GM12864 (cell line): ENCODE measurements at regions not wholly inside any gene's neighbourhood (a gene's known extent, or its start where the extent isn't known, plus 50 kb on each side); places are given as distances from the start of the nearest gene placed in this dataset.

ENCODE experiments used
- DNase-seq: peaks from one replicate; pipeline ENCODE4 v3.0.0-alpha.2; 2011; ENCODE audit warnings: low read depth
- H3K4me3 ChIP-seq: 2 replicates; pipeline ENCODE4 v1.5.1; 2011; ENCODE audit warnings: mild to moderate bottlenecking, low read depth, low read length, control low read depth
- CTCF ChIP-seq: IDR thresholded peaks from 2 replicates; pipeline ENCODE4 v1.5.1; 2011; ENCODE audit warnings: low read depth, mild to moderate bottlenecking, moderate library complexity, low read length, control low read depth, inconsistent platforms; ENCODE audit errors: missing control alignments

GRCh38 chr6:54702772-54703171 lies 143.8 kb upstream of the FAM83B start:
- no peak for DNase-seq
- no peak overlapping the region for H3K4me3 ChIP-seq
- no peak for TF ChIP-seq CTCF

- TF ChIP-seq CTCF, result no peak
- no peak overlapping the region for H3K4me3 ChIP-seq
- DNase-seq, result no peak
These were observed 140.2 kb upstream of the FAM83B start for GRCh38 chr6:54706391-54706790.

- no peak for DNase-seq
- no peak for TF ChIP-seq CTCF
- H3K4me3 ChIP-seq, result no peak overlapping the region
These were observed 139.5 kb upstream of the FAM83B start for GRCh38 chr6:54706844-54707605.

GRCh38 chr6:54710456-54710855 lies 136.1 kb upstream of the FAM83B start:
- no peak overlapping the region for H3K4me3 ChIP-seq
- no peak for TF ChIP-seq CTCF
- no peak for DNase-seq

GRCh38 chr6:54716010-54716409 lies 130.6 kb upstream of the FAM83B start:
- DNase-seq, result no peak
- H3K4me3 ChIP-seq, result no peak overlapping the region
- no peak for TF ChIP-seq CTCF

GRCh38 chr6:54716877-54717276 lies 129.7 kb upstream of the FAM83B start:
- no peak for DNase-seq
- H3K4me3 ChIP-seq, result no peak overlapping the region
- no peak for TF ChIP-seq CTCF

- TF ChIP-seq CTCF, result peak; percentile 79
- H3K4me3 ChIP-seq, result no peak overlapping the region
- DNase-seq, result peak; percentile 31
These were observed 128.6 kb upstream of the FAM83B start for GRCh38 chr6:54717849-54718455.
